GM21528 (cell line): ENCODE measurements at regions not wholly inside any gene's neighbourhood (a gene's known extent, or its start where the extent isn't known, plus 50 kb on each side); places are given as distances from the start of the nearest gene placed in this dataset.

Experiments used
- ATAC-seq: cut with Tn5 transposase; IDR thresholded peaks from one replicate; pipeline ENCODE4 v1.9.1; 2021; ENCODE audit warnings: mild to moderate bottlenecking, moderate library complexity; ENCODE audit not compliant: unreplicated experiment, low FRiP score

GRCh38 chr20:17796091-17796563 is 96.4 kb downstream of the BANF2 start:
- ATAC-seq = no peak

GRCh38 chr20:17795501-17796071 is 95.8 kb downstream of the BANF2 start:
- no peak for ATAC-seq

- ATAC-seq = no peak
These were observed 95.2 kb downstream of the BANF2 start for GRCh38 chr20:17795003-17795402.

- ATAC-seq = no peak
These were observed 94.6 kb downstream of the BANF2 start for GRCh38 chr20:17794400-17794799.

- ATAC-seq = no peak
These were observed 94.2 kb downstream of the BANF2 start for GRCh38 chr20:17793986-17794385.

- ATAC-seq = no peak
These were observed 90.5 kb downstream of the BANF2 start for GRCh38 chr20:17790296-17790695.

- no peak for ATAC-seq
These were observed 88.0 kb downstream of the BANF2 start for GRCh38 chr20:17787816-17788215.

- no peak for ATAC-seq
These were observed 86.5 kb downstream of the BANF2 start for GRCh38 chr20:17786221-17786718.
